ENCODE measurements at regions not wholly inside any gene's neighbourhood (a gene's known extent, or its start where the extent isn't known, plus 50 kb on each side); places are given as distances from the start of the nearest gene placed in this dataset.
A peak's percentile ranks its signal among the peaks of the same experiment; 100 is the strongest.

- DNase-seq (ENCODE audit: low read depth) (no peak), FAIRE-seq (no peak)
- H3K4me3 ChIP-seq (ENCODE audit: low read depth, low read length) = no peak overlapping the region
- H3K27me3 ChIP-seq (ENCODE audit: control insufficient read depth, insufficient read depth, low read length) = no peaks in the 10 kb centered on the region
- TF ChIP-seq, protein P1, sequence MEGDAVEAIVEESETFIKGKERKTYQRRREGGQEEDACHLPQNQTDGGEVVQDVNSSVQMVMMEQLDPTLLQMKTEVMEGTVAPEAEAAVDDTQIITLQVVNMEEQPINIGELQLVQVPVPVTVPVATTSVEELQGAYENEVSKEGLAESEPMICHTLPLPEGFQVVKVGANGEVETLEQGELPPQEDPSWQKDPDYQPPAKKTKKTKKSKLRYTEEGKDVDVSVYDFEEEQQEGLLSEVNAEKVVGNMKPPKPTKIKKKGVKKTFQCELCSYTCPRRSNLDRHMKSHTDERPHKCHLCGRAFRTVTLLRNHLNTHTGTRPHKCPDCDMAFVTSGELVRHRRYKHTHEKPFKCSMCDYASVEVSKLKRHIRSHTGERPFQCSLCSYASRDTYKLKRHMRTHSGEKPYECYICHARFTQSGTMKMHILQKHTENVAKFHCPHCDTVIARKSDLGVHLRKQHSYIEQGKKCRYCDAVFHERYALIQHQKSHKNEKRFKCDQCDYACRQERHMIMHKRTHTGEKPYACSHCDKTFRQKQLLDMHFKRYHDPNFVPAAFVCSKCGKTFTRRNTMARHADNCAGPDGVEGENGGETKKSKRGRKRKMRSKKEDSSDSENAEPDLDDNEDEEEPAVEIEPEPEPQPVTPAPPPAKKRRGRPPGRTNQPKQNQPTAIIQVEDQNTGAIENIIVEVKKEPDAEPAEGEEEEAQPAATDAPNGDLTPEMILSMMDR (IDR thresholded peaks at IDR 0.05; ENCODE audit: insufficient read depth, low read length, severe bottlenecking) = no peak
- peaks cover 17% of the 10 kb centered on the region for H3K36me3 ChIP-seq (ENCODE audit: control insufficient read depth, insufficient read depth, low read length)
These were observed 77.4 kb upstream of the WWC1 start for GRCh38 chr5:168214071-168214470.

DNA sequence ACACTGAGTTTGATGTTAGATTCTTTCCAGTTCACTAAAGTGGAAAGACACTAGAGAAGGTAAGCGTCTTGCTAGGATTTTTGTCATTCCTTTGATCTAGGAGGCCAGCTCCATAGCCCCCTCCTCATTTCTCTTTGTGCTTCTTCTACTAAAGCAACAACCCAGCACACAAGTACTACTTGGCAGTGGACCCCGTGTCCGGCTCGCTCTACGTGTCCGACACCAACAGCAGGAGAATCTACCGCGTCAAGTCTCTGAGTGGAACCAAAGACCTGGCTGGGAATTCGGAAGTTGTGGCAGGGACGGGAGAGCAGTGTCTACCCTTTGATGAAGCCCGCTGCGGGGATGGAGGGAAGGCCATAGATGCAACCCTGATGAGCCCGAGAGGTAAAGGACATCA lies 76.6 kb upstream of the WWC1 start:
- peaks cover 14% of the 10 kb centered on the region for H3K36me3 ChIP-seq (ENCODE audit: control insufficient read depth, insufficient read depth, low read length)
- DNase-seq (ENCODE audit: low read depth) (no peak), FAIRE-seq (no peak)
- TF ChIP-seq, protein P1 (IDR thresholded peaks at IDR 0.05; ENCODE audit: insufficient read depth, low read length, severe bottlenecking) = no peak
- no peaks in the 10 kb centered on the region for H3K27me3 ChIP-seq (ENCODE audit: control insufficient read depth, insufficient read depth, low read length)
- no peak overlapping the region for H3K4me3 ChIP-seq (ENCODE audit: low read depth, low read length)

DNA sequence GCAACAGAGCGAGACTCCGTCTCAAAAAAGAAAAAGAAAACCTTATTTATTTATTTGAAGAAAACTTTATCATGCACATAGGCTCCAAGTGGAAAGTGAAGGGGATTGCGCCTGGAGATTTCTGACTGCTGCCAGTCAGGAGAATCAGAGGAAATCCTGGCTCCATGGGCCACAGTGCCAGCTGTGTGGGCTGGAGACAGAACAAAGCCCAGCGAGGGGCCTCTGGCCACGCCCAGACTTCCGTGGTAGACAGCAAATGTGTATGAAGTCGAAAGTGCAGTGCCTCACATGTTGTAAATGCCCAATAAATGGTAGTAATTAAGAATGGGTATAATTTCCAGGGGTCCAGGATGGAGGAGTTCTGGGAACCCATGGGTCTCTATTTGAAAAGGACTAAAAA lies 75.8 kb upstream of the WWC1 start:
- FAIRE-seq (no peak), DNase-seq (ENCODE audit: low read depth) (no peak)
- TF ChIP-seq, protein P1 (IDR thresholded peaks at IDR 0.05; ENCODE audit: insufficient read depth, low read length, severe bottlenecking) = no peak
- Histone ChIP-seq H3K4me3 (ENCODE audit: low read depth, low read length) (no peak overlapping the region), H3K27me3 (ENCODE audit: control insufficient read depth, insufficient read depth, low read length) (no peaks in the 10 kb centered on the region), H3K36me3 (ENCODE audit: control insufficient read depth, insufficient read depth, low read length) (peaks cover 14% of the 10 kb centered on the region)

GRCh38 chr5:168216989-168217388 lies 74.5 kb upstream of the WWC1 start:
- TF ChIP-seq, protein P1 (IDR thresholded peaks at IDR 0.05; ENCODE audit: insufficient read depth, low read length, severe bottlenecking) = no peak
- Histone ChIP-seq H3K36me3 (ENCODE audit: control insufficient read depth, insufficient read depth, low read length) (peaks cover 14% of the 10 kb centered on the region), H3K27me3 (ENCODE audit: control insufficient read depth, insufficient read depth, low read length) (no peaks in the 10 kb centered on the region), H3K4me3 (ENCODE audit: low read depth, low read length) (no peak overlapping the region)
- no peak for DNase-seq (ENCODE audit: low read depth)
- no peak for FAIRE-seq

- DNase-seq (ENCODE audit: low read depth) (no peak), FAIRE-seq (no peak)
- peaks cover 14% of the 10 kb centered on the region for H3K36me3 ChIP-seq (ENCODE audit: control insufficient read depth, insufficient read depth, low read length)
- H3K27me3 ChIP-seq (ENCODE audit: control insufficient read depth, insufficient read depth, low read length) = no peaks in the 10 kb centered on the region
- TF ChIP-seq, protein P1 (IDR thresholded peaks at IDR 0.05; ENCODE audit: insufficient read depth, low read length, severe bottlenecking) = no peak
- no peak overlapping the region for H3K4me3 ChIP-seq (ENCODE audit: low read depth, low read length)
These were observed 73.9 kb upstream of the WWC1 start for GRCh38 chr5:168217497-168217896.

GRCh38 chr5:168218746-168219145 lies 72.7 kb upstream of the WWC1 start:
- Histone ChIP-seq H3K4me3 (ENCODE audit: low read depth, low read length) (no peak overlapping the region), H3K36me3 (ENCODE audit: control insufficient read depth, insufficient read depth, low read length) (peaks cover 14% of the 10 kb centered on the region), H3K27me3 (ENCODE audit: control insufficient read depth, insufficient read depth, low read length) (no peaks in the 10 kb centered on the region)
- FAIRE-seq = peak; percentile 36
- TF ChIP-seq, protein P1 (IDR thresholded peaks at IDR 0.05; ENCODE audit: insufficient read depth, low read length, severe bottlenecking) = no peak
- DNase-seq (ENCODE audit: low read depth) = peak; percentile 51

All from bronchial epithelial cell (primary cell).